ENCODE measurements at regions not wholly inside any gene's neighbourhood (a gene's known extent, or its start where the extent isn't known, plus 50 kb on each side); places are given as distances from the start of the nearest gene placed in this dataset.

GRCh38 chrX:96425200-96425599 lies 259.4 kb upstream of the DIAPH2 start:
- no peak overlapping the region for H3K27ac ChIP-seq
- no peak for TF ChIP-seq CTCF (conservative IDR thresholded peaks at IDR 0.05)

- H3K27ac ChIP-seq: no peak overlapping the region
- no peak for TF ChIP-seq CTCF (conservative IDR thresholded peaks at IDR 0.05)
Measured at GRCh38 chrX:96430756-96431455, 253.7 kb upstream of the DIAPH2 start.

GRCh38 chrX:96432647-96433046 lies 252.0 kb upstream of the DIAPH2 start:
- no peak overlapping the region for H3K27ac ChIP-seq
- TF ChIP-seq CTCF (conservative IDR thresholded peaks at IDR 0.05): no peak

GRCh38 chrX:96433409-96434077 lies 251.1 kb upstream of the DIAPH2 start:
- TF ChIP-seq CTCF (conservative IDR thresholded peaks at IDR 0.05): no peak
- no peak overlapping the region for H3K27ac ChIP-seq

- no peak for TF ChIP-seq CTCF (conservative IDR thresholded peaks at IDR 0.05)
- H3K27ac ChIP-seq: no peak overlapping the region
Measured at GRCh38 chrX:96435378-96436035, 249.1 kb upstream of the DIAPH2 start.

- no peak overlapping the region for H3K27ac ChIP-seq
- TF ChIP-seq CTCF (conservative IDR thresholded peaks at IDR 0.05): no peak
Measured at GRCh38 chrX:96436105-96436504, 248.5 kb upstream of the DIAPH2 start.

- H3K27ac ChIP-seq: no peak overlapping the region
- no peak for TF ChIP-seq CTCF (conservative IDR thresholded peaks at IDR 0.05)
Measured at GRCh38 chrX:96438803-96439202, 245.8 kb upstream of the DIAPH2 start.

All from VCaP (cell line).